IMR-90 (cell line): ENCODE measurements at regions not wholly inside any gene's neighbourhood (a gene's known extent, or its start where the extent isn't known, plus 50 kb on each side); places are given as distances from the start of the nearest gene placed in this dataset.

ENCODE experiments used
- ATAC-seq: fragments of 200-7000 bp; cut with Tn5 transposase; 2 replicates; pipeline ENCODE4 v1.9.1; 2020; ENCODE audit warnings: low read depth, mild to moderate bottlenecking, moderate library complexity
- BruUV-seq: library from RNA; stranded (reverse); fragments of 400-500 nt; replicated peaks from 2 replicates; lab custom pipeline; 2021; lab: Mats Ljungman, UMichigan
- CTCF ChIA-PET: fragments of 300-600 bp; formaldehyde crosslinking; extraction: SDS; loops from one replicate; lab custom pipeline; 2021; ENCODE audit warnings: antibody characterized with exemption; lab: Yijun Ruan, JAX
- POLR2A ChIA-PET: fragments of 300-600 bp; sonication (Branson Sonifier 250); formaldehyde crosslinking; loops from one replicate; lab custom pipeline; 2022; ENCODE audit warnings: antibody characterized with exemption; ENCODE audit not compliant: unreplicated experiment; lab: Charles Lee
- DNase-seq: peaks from one replicate; pipeline ENCODE4 v3.0.0; 2013
- H2AFZ ChIP-seq: replicated peaks from 2 replicates; pipeline ENCODE3; 2013; ENCODE audit warnings: low read length, mild to moderate bottlenecking; ENCODE audit not compliant: poor library complexity
- H2AK5ac ChIP-seq: 2 replicates; pipeline ENCODE4 v1.6.1; 2013; ENCODE audit warnings: low read depth, low read length, inconsistent platforms
- H2AK9ac ChIP-seq: replicated peaks from 2 replicates; pipeline ENCODE3; 2013; ENCODE audit warnings: mild to moderate bottlenecking, low read depth, low read length, moderate library complexity; ENCODE audit not compliant: poor library complexity
- H2BK120ac ChIP-seq: 2 replicates; pipeline ENCODE4 v1.6.1; 2013; ENCODE audit warnings: low read depth, low read length, inconsistent platforms
- H2BK15ac ChIP-seq: 3 replicates; pipeline ENCODE4 v1.6.1; 2013; ENCODE audit warnings: low read depth, low read length, inconsistent platforms
- H2BK20ac ChIP-seq: 2 replicates; pipeline ENCODE4 v1.6.1; 2013; ENCODE audit warnings: low read depth, mild to moderate bottlenecking, inconsistent platforms, low read length, moderate library complexity
- H2BK5ac ChIP-seq: 2 replicates; pipeline ENCODE4 v1.6.1; 2013; ENCODE audit warnings: mild to moderate bottlenecking, low read depth, low read length, inconsistent platforms; ENCODE audit not compliant: poor library complexity, severe bottlenecking
- H3K14ac ChIP-seq: replicated peaks from 2 replicates; pipeline ENCODE4 v1.6.1; 2013; ENCODE audit warnings: low read depth, low read length, inconsistent platforms
- H3K18ac ChIP-seq: 2 replicates; pipeline ENCODE4 v1.6.1; 2013; ENCODE audit warnings: low read depth, low read length, control low read depth
- H3K23ac ChIP-seq: 2 replicates; pipeline ENCODE4 v1.6.1; 2013; ENCODE audit warnings: low read depth, low read length, inconsistent platforms
- H3K27ac ChIP-seq: 2 replicates; pipeline ENCODE4 v1.5.1; 2013; ENCODE audit warnings: mild to moderate bottlenecking, control low read depth, low read length; ENCODE audit not compliant: insufficient read depth
- H3K27me3 ChIP-seq: 2 replicates; pipeline ENCODE4 v1.6.1; 2013; ENCODE audit warnings: low read length; ENCODE audit not compliant: control insufficient read depth, insufficient read depth
- H3K36me3 ChIP-seq: 2 replicates; pipeline ENCODE4 v1.6.1; 2013; ENCODE audit warnings: low read length, mixed read lengths; ENCODE audit not compliant: control insufficient read depth, insufficient read depth
- H3K4ac ChIP-seq: 2 replicates; pipeline ENCODE4 v1.6.1; 2013; ENCODE audit warnings: low read depth, low read length, inconsistent platforms
- H3K4me1 ChIP-seq: 2 replicates; pipeline ENCODE4 v1.6.1; 2013; ENCODE audit warnings: low read length, mixed read lengths; ENCODE audit not compliant: control insufficient read depth, insufficient read depth
- H3K4me2 ChIP-seq: 2 replicates; pipeline ENCODE4 v1.6.1; 2013; ENCODE audit warnings: low read depth, mild to moderate bottlenecking, control low read depth, low read length, moderate library complexity
- H3K4me3 ChIP-seq: 2 replicates; pipeline ENCODE4 v1.5.1; 2013; ENCODE audit warnings: low read depth, mild to moderate bottlenecking, control low read depth, low read length, moderate library complexity; ENCODE audit not compliant: insufficient read depth
- H3K56ac ChIP-seq: 2 replicates; pipeline ENCODE4 v1.6.1; 2013; ENCODE audit warnings: low read length, inconsistent platforms; ENCODE audit not compliant: insufficient read depth; ENCODE audit errors: extremely low read depth
- H3K79me1 ChIP-seq, 2 experiments: 2 replicates each; pipeline ENCODE4 v1.6.1; 2013; ENCODE audit warnings: low read length in 2 of 2, inconsistent platforms in 1 of 2, low read depth in 1 of 2
- H3K9ac ChIP-seq: 2 replicates; pipeline ENCODE4 v1.6.1; 2013; ENCODE audit warnings: low read depth, low read length, control low read depth
- H3K9me1 ChIP-seq: 2 replicates; pipeline ENCODE4 v1.6.1; 2013; ENCODE audit warnings: low read length, inconsistent platforms; ENCODE audit not compliant: insufficient read depth
- H3K9me3 ChIP-seq: 2 replicates; pipeline ENCODE4 v1.6.1; 2013; ENCODE audit warnings: low read length; ENCODE audit not compliant: control insufficient read depth, insufficient read depth
- H4K20me1 ChIP-seq: 2 replicates; pipeline ENCODE4 v1.6.1; 2013; ENCODE audit warnings: low read length, inconsistent platforms; ENCODE audit not compliant: insufficient read depth
- H4K5ac ChIP-seq: 2 replicates; pipeline ENCODE4 v1.6.1; 2013; ENCODE audit warnings: mild to moderate bottlenecking, low read depth, low read length, control low read depth
- H4K8ac ChIP-seq, 2 experiments: 2 replicates each; pipeline ENCODE4 v1.6.1; 2013; ENCODE audit warnings: low read depth in 2 of 2, low read length in 2 of 2, control low read depth in 1 of 2, inconsistent platforms in 1 of 2
- H4K91ac ChIP-seq: 2 replicates; pipeline ENCODE4 v1.6.1; 2013; ENCODE audit warnings: low read depth, low read length, inconsistent platforms; ENCODE audit not compliant: insufficient read depth
- BHLHE40 ChIP-seq: fragments of 150-350 bp; IDR thresholded peaks from 2 replicates; pipeline ENCODE4 v1.6.1; 2016; ENCODE audit warnings: mild to moderate bottlenecking, low read depth, low read length
- MAFK ChIP-seq: IDR thresholded peaks from 2 replicates; pipeline ENCODE4 v1.6.1; 2012; ENCODE audit warnings: low read depth, low read length, improper control_type of control experiment
- MAZ ChIP-seq: IDR thresholded peaks from 2 replicates; pipeline ENCODE4 v1.6.1; 2012; ENCODE audit warnings: low read depth, mild to moderate bottlenecking, low read length, improper control_type of control experiment, moderate library complexity, borderline replicate concordance
- RAD21 ChIP-seq: IDR thresholded peaks from 2 replicates; pipeline ENCODE4 v1.6.1; 2012; ENCODE audit warnings: low read length, improper control_type of control experiment
- WGBS, 2 experiments: methylation state at CpG; one replicate each; pipeline versions ENCODE4 v1.1.5 to v1.1.7; 2013; ENCODE audit warnings: missing lambda C conversion rate in 2 of 2; ENCODE audit not compliant: insufficient read length in 1 of 2; ENCODE audit errors: extremely low coverage in 2 of 2; 5-methylcytosine and 5-hydroxymethylcytosine counted together
- dilution Hi-C: fragments of 300-500 bp; cut with HindIII; formaldehyde crosslinking; loops from one replicate; pipeline ENCODE4 v1.14.3; 2018; ENCODE audit warnings: low sequenced_read_pairs; ENCODE audit not compliant: unreplicated experiment
- in situ Hi-C: fragments of 300-500 bp; cut with MboI; formaldehyde crosslinking; loops from 3 replicates; pipeline ENCODE4 v1.14.3; 2019; ENCODE audit warnings: low sequenced_read_pairs, inconsistent platforms, mixed read lengths
- intact Hi-C: fragments of 100-400 bp; cut with micrococcal nuclease; formaldehyde crosslinking; loops from 2 replicates; pipeline ENCODE4 v1.10.0; 2022

DNA sequence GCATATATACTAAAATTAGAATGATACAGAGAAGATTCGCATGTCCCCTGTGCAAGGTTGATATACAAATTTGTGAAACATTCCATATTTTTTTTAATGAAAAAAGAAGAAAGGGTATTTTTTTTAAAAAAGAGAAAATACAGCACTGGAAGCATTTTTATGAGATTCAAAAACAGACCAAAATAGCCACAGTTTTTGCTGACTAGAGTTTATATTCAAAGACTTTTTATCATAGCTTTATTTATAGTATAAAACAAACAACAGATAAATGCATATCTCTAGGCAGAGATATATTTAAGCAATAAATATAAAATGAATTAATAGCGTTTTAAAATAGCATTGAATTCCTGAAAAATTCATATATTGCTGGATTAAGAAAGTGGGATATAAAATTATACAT, 436.5 kb upstream of the ACVR2A start:
- Histone ChIP-seq H3K56ac (no peak overlapping the region), H2BK120ac (no peak overlapping the region), H3K4me1 (no peaks in the 10 kb centered on the region), H2BK15ac (no peak overlapping the region), H2AK5ac (no peak overlapping the region), H3K36me3 (no peaks in the 10 kb centered on the region), H2BK20ac (no peak overlapping the region), H3K23ac (no peak overlapping the region), H3K4me3 (no peak overlapping the region), H3K27ac (no peak overlapping the region), H3K18ac (no peak overlapping the region), H4K20me1 (no peaks in the 10 kb centered on the region), H4K91ac (no peak overlapping the region), H4K5ac (no peak overlapping the region), H3K4ac (no peak overlapping the region), H3K4me2 (no peak overlapping the region), H3K9me3 (no peaks in the 10 kb centered on the region), H2BK5ac (no peak overlapping the region), H3K14ac (no peak overlapping the region), H3K9me1 (no peaks in the 10 kb centered on the region), H2AFZ (no peak overlapping the region), H3K79me1 (no peaks in the 10 kb centered on the region), H4K8ac (no peak overlapping the region), H3K27me3 (no peaks in the 10 kb centered on the region), H3K9ac (no peak overlapping the region), H2AK9ac (no peak overlapping the region)
- in situ Hi-C loops: no loop called here
- WGBS, 2 experiments: no CpG with 5 or more reads among the region's 2 CpGs
- CTCF ChIA-PET: interaction anchor here (0.6 kb wide), 1 partner anchor 30 kb away, joined by 4 read pairs; no protein-coding TSS in a partner anchor
- no peak for DNase-seq
- intact Hi-C loops: no loop called here
- dilution Hi-C loops: no loop called here
- BruUV-seq: no TSS peak
- TF ChIP-seq RAD21 (no peak), MAFK (0 out of 2 replicates have a peak, but pooled peaks have one; percentile 3), BHLHE40 (no peak), MAZ (no peak)
- POLR2A ChIA-PET: no interaction called here
- no peak for ATAC-seq
